KG1 (cell line): ENCODE measurements at regions not wholly inside any gene's neighbourhood (a gene's known extent, or its start where the extent isn't known, plus 50 kb on each side); places are given as distances from the start of the nearest gene placed in this dataset.
"Not testable (repeated sequence)": the region's sequence is repeated elsewhere in the genome, so short reads cannot be mapped to it uniquely, and the experiment has no call there.

Experiments
- DNase-seq: peaks from one replicate; lab custom pipeline; 2025; lab: John Stamatoyannopoulos, UW

DNA sequence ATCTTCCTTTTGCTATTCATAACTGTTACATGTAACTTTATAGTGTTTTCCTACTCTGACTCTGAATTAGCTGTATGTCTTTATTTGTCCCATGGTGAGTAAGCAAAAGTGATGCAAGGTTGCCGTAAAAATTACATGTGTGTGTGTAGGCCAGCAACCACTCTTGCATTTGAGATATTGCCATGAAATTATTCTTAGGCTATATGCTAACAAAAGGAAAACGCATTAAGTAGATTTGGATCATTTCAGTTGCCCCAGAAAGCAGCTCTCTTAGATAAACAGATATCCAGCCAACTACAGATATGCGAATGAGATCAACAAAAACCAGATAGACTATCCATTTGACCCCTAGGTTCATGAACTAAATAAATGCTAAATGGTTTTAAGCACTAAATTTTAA, 73.6 kb downstream of the CYLC2 start:
- no peak for DNase-seq

DNA sequence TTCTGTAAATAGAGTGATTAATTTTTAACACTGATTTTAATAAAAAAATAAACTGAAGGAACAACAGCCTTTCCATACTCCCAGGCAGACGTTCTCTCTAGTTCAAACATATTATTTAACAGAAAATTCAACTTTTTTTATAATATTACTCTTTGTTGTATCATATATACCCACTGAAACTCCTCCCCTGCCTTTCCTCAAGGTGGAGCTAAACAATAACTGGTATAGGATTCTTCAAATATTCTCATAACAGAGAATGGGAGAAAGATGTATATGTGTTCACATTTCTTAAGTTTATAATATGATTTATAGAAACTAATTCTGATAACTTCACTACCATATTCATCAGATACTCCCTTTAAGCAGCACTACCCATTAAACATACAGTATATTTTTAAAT, 83.4 kb downstream of the CYLC2 start:
- DNase-seq: no peak

DNA sequence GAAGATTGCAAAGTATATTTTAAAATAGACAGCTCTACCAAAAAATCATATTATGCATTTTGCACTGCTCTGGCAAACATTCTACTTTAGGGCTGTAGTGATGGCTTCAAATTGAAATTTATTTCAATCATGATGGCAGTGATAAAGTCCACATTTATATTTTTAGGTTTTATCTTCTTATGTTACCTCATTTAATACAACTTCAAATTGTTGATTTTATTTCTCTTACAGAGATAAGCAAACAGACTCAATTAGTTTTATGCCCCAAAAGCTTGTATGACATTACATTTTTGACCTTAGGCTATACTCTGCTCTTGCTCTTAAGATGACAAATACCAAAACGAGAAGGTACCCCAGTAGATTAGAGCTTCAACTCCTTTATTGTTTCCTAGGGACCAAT, 87.4 kb downstream of the CYLC2 start:
- no peak for DNase-seq

DNA sequence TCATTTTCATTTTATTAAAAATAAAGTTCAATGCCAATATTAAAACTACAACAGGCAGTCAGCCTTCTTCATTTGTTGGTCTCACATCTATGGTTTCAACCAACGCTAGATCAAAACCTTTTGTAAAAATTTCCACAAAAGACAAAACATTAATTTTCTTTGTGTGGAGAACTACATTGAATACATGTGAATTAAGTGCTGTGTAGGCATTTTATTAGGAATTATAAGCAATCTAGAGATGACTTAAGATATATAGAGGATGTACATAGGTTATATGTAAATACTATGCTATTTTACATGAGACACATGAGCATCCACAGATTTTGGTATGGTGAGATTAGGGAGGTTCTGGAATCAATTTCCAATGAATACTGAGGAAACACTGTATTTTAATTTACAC, 94.2 kb downstream of the CYLC2 start:
- no peak for DNase-seq

DNA sequence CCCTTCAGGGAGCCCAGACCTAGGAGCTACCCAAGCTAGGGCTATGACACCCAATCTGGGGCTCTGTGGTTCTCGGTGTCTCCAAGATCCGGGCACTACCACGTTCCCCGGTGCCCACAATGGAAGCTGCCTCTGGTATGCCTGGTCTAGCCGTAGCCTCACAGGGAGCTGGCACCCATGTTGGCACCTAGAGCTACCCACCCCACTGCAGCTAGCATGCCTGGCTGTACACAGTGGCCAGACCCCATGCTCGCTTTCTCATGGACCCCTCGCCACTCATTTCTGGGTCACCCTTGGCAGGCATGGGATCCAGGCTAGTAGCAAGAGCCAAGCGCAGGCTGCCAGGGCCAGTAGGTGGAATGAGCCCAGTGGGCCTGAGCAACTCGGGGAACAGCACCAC, 109.0 kb downstream of the CYLC2 start:
- DNase-seq: no peak

DNA sequence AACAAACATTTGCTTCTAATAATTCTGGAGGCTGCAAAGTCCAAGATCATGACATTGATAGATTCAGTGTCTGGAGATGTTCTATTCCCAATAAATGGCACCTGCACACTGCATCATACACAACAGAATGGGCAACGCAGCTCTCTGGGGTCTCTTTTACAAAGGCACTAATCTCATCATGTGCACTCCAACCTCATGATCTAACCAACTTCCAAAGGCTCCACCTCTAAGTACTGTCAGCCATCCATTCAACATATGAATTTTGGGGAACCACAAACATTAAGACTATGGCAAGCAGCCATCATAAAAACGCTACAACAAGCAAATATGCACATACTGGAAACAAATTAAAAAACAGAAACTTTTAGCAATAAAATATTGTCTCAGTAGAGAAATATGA, 121.1 kb downstream of the CYLC2 start:
- DNase-seq: no peak

DNA sequence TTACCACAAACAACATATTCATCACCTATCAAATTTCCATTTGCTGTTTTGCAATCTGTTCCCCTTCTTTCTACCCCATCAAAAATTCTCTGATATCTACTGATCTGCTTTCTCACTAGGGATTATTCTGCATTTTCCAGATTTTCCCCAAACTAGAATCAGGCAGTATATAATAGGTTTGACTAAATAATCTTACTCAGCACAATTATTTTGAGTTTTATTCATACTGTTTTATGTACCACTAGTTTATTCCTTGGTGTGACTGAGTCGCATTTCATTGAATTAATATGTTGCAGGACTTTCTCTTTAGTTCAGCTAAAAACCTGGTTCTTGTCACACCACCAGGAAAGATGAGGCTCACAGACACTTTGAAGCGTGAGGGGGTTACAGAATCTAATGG, 131.4 kb downstream of the CYLC2 start:
- DNase-seq: no peak

DNA sequence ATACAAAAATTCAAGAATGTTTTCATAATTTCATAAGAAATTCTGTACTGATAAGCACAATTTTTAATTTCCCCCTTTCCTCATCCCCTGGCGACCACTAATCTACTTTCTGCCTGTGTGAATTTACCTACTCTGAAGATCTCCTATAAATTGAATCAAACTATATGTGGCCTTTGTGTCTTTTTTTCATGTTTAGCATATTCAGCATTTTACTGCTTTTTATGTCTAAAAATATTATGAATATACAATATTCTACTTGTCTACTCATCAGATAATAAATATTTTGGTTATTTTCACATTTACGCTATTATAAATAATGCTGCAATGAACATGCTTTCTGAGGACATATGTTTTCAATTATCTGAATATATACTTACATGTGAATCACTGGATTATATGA, 144.8 kb downstream of the CYLC2 start:
- no peak for DNase-seq

DNA sequence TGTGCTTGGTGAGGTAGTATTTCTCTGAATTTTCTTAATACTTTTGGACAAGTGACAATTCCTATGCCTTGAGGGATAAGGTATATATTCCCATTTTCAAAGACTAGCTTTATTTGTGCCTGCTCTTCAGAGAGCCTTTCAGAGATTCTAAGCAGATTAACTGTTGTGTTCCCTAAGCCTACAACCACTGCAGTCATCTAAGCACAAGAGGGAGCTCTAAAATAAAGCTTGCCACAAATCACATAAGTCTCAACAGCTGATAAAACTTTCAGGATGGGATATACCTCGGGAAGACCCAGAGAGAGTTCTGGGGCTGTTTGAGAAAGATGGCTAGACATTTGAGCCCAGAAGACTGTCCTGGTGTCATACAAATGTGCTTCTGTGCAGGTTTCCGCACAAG, 157.3 kb downstream of the CYLC2 start:
- no peak for DNase-seq

DNA sequence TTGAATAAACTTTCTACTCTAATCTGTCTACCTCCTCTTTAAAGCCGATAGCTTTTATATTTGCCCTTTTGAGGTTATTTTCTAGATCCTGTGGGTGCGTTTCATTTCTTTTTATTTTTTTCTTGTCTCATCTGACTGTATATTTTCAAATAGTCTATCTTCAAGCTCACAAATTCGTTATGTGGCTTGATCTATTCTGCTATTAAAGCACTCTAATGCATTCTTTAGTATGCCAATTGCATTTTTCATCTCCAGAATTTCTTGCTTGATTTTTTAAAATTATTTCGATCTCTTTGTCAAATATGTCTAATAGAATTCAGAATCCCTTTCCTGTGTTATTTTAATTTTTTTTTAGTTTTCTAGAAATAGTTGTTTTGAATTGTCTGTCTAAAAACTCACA, 172.4 kb downstream of the CYLC2 start:
- DNase-seq: no peak

DNA sequence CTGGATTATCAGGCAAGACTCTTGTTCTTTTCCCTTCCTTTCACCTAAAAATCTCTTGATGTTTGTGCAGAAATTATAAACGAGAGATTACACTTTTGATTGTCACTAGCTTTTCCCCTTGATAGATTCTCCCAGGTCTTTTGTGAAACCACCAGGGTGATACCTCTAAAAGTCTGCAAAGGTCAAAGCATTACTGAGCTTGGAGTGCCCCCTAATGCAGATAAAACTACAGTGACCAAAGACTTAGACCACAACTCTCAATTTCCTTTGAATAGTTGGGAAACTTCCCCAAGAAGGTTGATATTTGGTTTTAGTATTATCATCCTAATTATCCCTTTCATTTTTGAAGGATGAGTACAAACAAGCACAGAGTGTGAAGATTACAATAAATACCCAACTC, 173.1 kb downstream of the CYLC2 start:
- no peak for DNase-seq

DNA sequence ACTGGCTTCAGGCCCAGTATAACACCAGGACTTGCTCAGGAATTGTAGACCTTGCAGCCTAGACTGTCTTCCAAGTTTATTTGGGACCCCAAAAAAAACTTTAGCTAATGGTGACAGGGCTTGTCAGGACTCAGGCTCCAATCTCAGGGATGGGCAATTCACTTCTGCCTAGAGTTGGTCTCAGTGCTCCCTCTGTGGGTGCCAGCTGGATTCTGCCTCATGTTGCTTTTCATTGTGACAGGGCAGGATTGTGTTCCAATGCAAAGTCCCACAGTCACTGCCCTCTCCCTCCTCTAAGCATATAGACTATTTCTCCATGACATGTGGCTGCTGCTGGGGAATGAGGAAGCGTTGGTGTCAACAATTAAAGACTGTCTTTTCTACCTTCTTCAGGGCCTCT, 174.7 kb downstream of the CYLC2 start:
- no peak for DNase-seq

DNA sequence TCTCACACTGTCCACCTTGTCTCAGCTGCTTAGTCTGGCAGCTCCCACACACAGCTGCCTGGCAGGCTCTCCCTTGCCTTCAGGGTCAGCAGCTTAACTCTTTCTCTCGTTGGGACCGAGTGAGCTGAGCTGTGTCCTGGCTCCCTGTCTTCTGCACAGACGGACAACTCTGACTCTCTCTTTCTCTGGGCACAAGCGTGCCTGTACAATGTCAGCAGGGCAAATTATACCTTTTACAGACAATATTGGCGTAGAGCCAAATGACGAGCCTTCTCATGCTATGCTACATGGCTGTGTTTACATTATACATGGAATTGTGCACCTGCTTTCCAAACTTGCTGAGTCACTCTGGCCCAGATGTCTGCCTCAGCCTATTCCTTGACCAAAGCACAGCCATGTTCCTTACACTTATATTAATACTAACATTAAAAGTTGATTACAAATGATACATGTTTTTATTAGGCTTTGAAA, 188.6 kb downstream of the CYLC2 start:
- DNase-seq: no peak

DNA sequence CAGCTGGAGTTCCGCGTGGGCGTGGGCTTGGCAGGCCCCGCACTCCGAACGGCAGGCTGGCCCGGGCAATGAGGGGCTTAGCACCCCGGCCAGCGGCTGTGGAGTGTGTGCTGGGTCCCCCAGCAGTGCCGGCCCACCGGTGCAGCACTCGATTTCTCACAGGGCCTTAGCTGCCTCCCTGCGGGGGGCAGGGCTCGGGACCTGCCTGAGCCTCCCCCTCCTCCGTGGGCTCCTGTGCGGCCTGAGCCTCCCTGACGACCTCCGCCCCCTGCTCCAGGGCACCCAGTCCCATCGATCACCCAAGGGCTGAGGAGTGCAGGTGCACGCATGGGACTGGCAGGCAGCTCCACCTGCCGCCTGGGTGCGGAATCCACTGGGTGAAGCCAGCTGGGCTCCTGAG, 191.8 kb downstream of the CYLC2 start:
- no peak for DNase-seq

DNA sequence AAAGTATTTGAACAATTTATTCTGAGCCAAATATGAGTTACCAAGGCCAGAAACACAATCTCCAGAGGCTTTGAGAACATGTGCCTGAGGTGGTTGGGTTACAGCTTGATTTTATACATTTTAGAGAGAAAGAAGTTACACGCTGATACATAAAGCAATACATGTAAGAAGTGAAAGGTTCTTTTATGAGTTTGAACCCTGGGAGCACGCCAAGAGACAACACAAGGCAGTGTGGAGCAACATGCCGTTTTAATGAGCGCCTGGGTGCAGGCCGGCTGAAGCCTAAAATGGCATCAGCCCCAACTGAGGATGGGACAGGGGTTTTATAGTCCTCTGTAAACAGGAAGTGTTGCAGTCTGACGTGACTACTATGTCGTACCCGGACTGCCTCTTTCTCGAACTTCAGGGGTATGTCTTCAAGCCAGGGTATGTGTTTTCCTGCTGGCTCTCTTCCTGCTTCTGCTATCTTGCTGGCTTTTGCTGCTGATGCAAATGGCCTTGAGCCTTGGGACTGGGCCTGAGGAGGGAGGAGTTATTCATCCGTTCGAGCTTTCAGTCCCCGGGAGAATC, 193.7 kb downstream of the CYLC2 start:
- DNase-seq: no peak

DNA sequence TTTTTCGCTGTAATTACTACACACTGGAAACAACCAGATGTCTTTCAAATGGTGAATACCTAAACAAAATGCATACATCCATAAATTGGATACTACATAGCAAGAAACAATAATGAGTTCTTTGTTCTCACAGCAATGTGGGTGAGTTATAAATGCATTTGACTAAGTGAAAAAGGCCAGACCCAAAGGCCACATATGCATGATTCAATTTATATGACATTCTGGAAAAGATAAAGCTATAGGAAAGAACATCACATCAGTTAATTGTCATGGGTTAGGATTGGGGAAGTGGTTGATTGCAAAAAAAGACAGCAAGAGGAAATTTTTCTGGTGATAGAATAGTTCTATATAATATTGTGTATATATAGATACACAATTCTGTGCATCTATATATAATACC, 198.9 kb downstream of the CYLC2 start:
- no peak for DNase-seq

DNA sequence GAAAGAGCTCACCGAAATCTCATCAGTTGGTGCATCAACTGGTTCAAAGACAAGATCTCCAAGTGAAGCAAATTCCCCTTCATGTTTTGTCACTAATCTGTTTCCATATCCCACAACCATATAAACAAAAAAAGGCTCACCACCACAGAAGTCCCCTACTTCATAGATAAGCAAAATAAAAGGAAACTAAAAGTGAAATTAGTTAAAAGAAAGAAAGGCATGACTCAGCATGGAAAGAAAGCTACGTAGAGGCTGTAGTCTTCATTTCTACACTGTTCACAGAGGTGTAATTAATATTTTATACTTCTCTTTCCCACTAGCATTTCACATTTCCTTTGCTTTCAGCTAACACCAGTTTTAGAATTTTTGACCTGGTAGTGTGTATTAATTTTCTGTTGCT, 208.0 kb downstream of the CYLC2 start:
- no peak for DNase-seq

DNA sequence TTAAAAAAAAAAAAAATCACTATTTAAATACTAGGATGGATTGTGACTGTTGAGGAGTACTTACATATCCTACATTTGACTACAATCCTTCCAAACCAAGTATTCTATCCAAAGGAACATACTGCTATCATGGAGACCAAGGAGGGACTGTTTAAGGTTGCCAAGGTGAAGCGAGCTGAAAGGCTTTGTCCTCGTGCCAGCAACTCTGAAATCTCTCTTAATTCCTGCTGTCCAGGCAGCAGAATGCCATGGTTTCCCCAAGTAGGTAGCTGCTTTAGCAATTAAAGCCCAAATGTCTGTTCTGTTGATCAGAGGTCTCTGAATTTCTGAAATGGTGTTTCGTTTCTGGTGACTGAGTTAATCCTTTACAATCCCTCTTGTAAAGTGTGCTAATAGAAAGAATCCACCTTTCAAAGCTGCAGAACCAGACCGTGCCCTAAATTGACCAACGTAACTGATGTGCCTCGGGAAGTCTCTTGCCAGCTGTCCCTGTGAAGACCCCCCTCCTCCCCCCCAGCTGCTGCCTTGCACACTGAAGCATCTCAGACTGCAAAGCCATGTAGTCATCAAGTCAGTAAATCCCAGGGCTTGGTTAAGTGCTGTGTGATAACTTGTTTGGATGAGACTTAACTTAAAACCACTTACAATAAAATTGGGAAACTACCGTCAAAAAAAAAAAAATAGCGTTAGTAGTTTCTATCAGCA, 210.9 kb downstream of the CYLC2 start:
- not testable (repeated sequence) for DNase-seq

DNA sequence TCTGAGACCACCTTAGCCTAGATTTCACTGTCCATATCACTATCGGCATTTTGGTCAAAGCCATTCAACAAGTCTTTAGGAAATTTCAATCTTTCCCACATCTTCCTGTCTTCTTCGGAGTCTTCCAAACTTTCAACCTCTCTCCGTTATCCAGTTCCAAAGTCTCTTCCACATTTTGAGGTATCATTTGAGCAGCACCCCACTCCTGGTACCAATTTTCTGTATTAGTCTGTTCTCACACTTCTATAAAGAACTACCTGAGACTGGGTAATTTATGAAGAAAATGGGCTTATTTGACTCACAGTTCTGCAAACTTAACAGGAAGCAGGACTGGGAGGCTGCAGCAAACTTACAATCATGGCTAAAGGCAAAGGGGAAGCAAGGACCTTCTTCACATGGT, 215.5 kb downstream of the CYLC2 start:
- no peak for DNase-seq

DNA sequence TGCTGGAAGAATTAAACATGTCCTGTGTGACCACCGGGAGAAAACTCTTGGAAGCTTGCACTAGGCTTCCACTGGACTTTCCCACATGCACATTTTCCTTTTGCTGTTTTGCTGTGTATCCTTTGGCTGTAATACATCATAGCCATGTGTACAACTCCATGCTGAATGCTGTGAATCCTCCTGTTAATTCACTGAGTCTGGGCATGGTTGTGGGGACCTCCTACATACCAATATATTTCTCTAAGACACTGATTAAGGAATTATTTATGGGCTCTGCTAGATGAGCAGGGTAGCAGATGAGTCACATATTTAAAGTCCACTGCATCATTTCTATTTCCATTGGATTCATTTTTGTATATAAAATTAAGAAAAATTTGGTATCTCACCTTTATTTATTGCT, 220.1 kb downstream of the CYLC2 start:
- no peak for DNase-seq

DNA sequence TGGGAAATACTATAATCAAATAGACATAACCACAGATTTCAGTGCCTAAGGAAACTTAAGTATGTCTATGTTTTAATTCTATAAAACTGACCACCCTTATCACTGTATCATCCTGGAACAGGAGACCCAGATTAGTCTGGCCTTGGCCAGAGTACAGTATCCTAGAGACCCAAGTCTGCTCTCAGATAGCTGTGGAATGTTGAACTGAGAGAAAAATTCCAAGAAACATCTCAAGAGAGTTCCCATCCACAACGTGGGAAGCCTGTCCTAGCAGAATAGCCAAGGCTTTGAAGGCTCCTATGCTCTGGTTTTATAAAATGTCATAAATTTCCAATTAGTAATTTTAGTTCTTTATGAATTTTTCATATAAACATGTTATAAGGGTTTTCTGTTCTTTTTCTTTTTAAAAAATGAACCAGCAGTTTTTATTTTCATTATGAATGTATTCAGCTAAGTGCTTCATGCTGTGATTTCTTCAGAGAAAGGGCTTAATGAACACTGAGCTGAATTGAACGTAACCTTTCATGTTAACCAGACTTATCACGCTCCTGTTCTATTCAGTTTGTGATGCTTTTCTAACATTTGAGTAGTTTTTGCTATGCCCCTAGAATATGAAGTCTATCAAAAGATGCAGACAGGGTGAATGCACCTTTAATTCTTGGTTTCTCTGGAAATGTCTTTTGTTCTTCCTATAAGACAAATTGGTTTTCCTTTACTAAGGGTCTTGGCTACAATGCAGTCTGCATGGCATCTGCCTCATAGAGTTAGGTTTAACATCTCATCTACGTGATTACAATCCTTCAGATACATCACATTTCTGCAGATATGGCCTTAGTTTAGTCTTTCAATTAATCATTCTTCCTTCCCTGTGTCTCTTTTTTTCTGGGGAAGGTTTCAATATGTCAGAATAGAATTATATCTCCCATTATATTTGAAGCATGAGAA, 230.8 kb downstream of the CYLC2 start:
- no peak for DNase-seq

DNA sequence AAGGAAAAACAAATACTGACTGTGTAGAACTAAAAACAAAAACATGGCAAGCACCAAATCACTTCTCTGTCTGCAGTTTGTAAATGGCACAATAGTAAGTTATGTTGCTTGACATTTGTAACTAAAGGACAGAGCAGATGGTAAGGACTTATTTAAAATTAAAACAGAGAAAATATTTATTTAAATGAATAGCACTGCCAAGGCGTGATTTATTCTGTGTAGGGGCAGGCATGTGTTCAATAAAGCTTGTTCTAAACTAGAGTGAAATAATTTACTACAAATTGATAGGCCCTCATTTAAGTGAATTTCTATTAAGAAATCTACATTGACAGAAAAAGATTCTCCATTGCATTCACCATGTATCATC, 231.5 kb downstream of the CYLC2 start:
- no peak for DNase-seq

DNA sequence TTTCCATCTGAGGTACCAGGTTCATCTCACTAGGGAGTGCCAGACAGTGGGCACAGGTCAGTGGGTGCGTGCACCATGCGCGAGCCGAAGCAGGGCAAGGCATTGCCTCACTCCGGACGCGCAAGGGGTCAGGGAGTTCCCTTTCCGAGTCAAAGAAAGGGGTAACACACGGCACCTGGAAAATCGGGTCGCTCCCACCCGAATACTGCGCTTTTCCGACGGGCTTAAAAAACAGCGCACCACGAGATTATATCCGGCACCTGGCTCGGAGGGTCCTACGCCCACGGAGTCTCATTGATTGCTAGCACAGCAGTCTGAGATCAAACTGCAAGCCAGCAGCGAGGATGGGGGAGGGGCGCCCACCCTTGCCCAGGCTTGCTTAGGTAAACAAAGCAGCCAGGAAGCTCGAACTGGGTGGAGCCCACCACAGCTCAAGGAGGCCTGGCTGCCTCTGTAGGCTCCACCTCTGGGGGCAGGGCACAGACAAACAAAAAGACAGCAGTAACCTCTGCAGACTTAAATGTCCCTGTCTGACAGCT, 242.5 kb downstream of the CYLC2 start:
- not testable (repeated sequence) for DNase-seq
